Keratinocyte (primary cell): ENCODE measurements at regions not wholly inside any gene's neighbourhood (a gene's known extent, or its start where the extent isn't known, plus 50 kb on each side); places are given as distances from the start of the nearest gene placed in this dataset.

ENCODE experiments used
- DNase-seq: peaks from one replicate; pipeline ENCODE4 v3.0.0-alpha.2; 2011; ENCODE audit warnings: low read depth, missing footprints, low spot score
- FAIRE-seq: peaks from 2 replicates; lab custom pipeline; 2011; peaks lifted over from hg19 to GRCh38; lab: Jason Lieb, UNC
- H2AFZ ChIP-seq: 2 replicates; pipeline ENCODE4 v1.6.0; 2012; ENCODE audit warnings: low read length, control low read depth, inconsistent platforms; ENCODE audit not compliant: control insufficient read depth
- H3K27ac ChIP-seq: 2 replicates; pipeline ENCODE4 v1.5.1; 2011; ENCODE audit warnings: low read length; ENCODE audit not compliant: control insufficient read depth, insufficient read depth
- H3K27me3 ChIP-seq: 3 replicates; pipeline ENCODE4 v1.6.0; 2011; ENCODE audit warnings: low read length; ENCODE audit not compliant: control insufficient read depth, insufficient read depth; ENCODE audit errors: extremely low read depth
- H3K36me3 ChIP-seq, 2 experiments: 2 replicates in 1 of 2; 3 replicates in 1 of 2; pipeline ENCODE4 v1.5.1; 2011; ENCODE audit warnings: low read length in 2 of 2, mild to moderate bottlenecking in 1 of 2; ENCODE audit not compliant: control insufficient read depth in 2 of 2, insufficient read depth in 2 of 2; ENCODE audit errors: extremely low read depth in 1 of 2
- H3K4me1 ChIP-seq: 3 replicates; pipeline ENCODE4 v1.5.1; 2011; ENCODE audit warnings: low read length; ENCODE audit not compliant: control insufficient read depth, insufficient read depth; ENCODE audit errors: extremely low read depth
- H3K4me2 ChIP-seq: 3 replicates; pipeline ENCODE4 v1.6.0; 2011; ENCODE audit warnings: low read depth, low read length; ENCODE audit not compliant: control insufficient read depth, insufficient read depth; ENCODE audit errors: extremely low read depth
- H3K4me3 ChIP-seq, 3 experiments: fragments of 200-600 bp in 1 of 3; sonication (generic) in 1 of 3; 2 replicates in 2 of 3; 3 replicates in 1 of 3; pipeline ENCODE4 v1.5.1; 2011 to 2016; ENCODE audit warnings: low read length in 3 of 3, mild to moderate bottlenecking in 3 of 3, control low read depth in 2 of 3, inconsistent platforms in 1 of 3, low read depth in 1 of 3, mixed read lengths in 1 of 3, mixed run types in 1 of 3, moderate library complexity in 1 of 3; ENCODE audit not compliant: control insufficient read depth in 2 of 3, insufficient read depth in 2 of 3; ENCODE audit errors: extremely low read depth in 1 of 3
- H3K79me2 ChIP-seq: 2 replicates; pipeline ENCODE4 v1.6.0; 2012; ENCODE audit warnings: low read length; ENCODE audit not compliant: control insufficient read depth, insufficient read depth
- H3K9ac ChIP-seq: 3 replicates; pipeline ENCODE4 v1.6.0; 2011; ENCODE audit warnings: low read length; ENCODE audit not compliant: control insufficient read depth, insufficient read depth; ENCODE audit errors: extremely low read depth
- H3K9me1 ChIP-seq: 3 replicates; pipeline ENCODE4 v1.6.0; 2011; ENCODE audit warnings: low read length; ENCODE audit not compliant: control insufficient read depth, insufficient read depth; ENCODE audit errors: extremely low read depth
- H3K9me3 ChIP-seq: 2 replicates; pipeline ENCODE4 v1.5.1; 2012; ENCODE audit warnings: low read depth, low read length; ENCODE audit not compliant: control insufficient read depth
- H4K20me1 ChIP-seq: 3 replicates; pipeline ENCODE4 v1.6.0; 2011; ENCODE audit warnings: low read length; ENCODE audit not compliant: control insufficient read depth, insufficient read depth; ENCODE audit errors: extremely low read depth
- EZH2 ChIP-seq: IDR thresholded peaks from one replicate; pipeline ENCODE4 v1.6.1; 2012; ENCODE audit warnings: inconsistent platforms, mild to moderate bottlenecking, low read length, moderate library complexity
- dilution Hi-C: fragments of 300-500 bp; cut with MboI; formaldehyde crosslinking; loops from one replicate; pipeline ENCODE4 v1.7.0; 2020; ENCODE audit warnings: low sequenced_read_pairs; ENCODE audit not compliant: extremely low pct_ligation_motif_present
- TF ChIP-seq, protein P1 (sequence below), 3 experiments: IDR thresholded peaks in 1 of 3; conservative IDR thresholded peaks in 1 of 3; optimal IDR thresholded peaks in 1 of 3; 2 replicates in 2 of 3; 3 replicates in 1 of 3; pipeline versions ENCODE3 to v1.5.1; 2011; ENCODE audit warnings: low read length in 3 of 3, mild to moderate bottlenecking in 3 of 3, moderate library complexity in 2 of 3, control low read depth in 1 of 3, inconsistent platforms in 1 of 3; ENCODE audit not compliant: insufficient read depth in 2 of 3; ENCODE audit errors: extremely low read depth in 1 of 3

GRCh38 chr6:141475259-141475658 is 657.5 kb upstream of the GJE1 start:
- H3K9me1 ChIP-seq, result no peaks in the 10 kb centered on the region
- no peaks in the 10 kb centered on the region for H3K9me3 ChIP-seq
- no peak for DNase-seq
- no peak overlapping the region for H3K4me2 ChIP-seq
- no peaks in the 10 kb centered on the region for H3K36me3 ChIP-seq
- H3K27ac ChIP-seq, result no peak overlapping the region
- no peak overlapping the region for H3K9ac ChIP-seq
- no peaks in the 10 kb centered on the region for H3K79me2 ChIP-seq
- H3K4me3 ChIP-seq, result no peak overlapping the region
- FAIRE-seq, result no peak
- dilution Hi-C loops, result no loop called here
- no peaks in the 10 kb centered on the region for H3K27me3 ChIP-seq
- no peaks in the 10 kb centered on the region for H3K4me1 ChIP-seq
- no peak overlapping the region for H2AFZ ChIP-seq
- no peak for TF ChIP-seq EZH2
- TF ChIP-seq, protein P1, sequence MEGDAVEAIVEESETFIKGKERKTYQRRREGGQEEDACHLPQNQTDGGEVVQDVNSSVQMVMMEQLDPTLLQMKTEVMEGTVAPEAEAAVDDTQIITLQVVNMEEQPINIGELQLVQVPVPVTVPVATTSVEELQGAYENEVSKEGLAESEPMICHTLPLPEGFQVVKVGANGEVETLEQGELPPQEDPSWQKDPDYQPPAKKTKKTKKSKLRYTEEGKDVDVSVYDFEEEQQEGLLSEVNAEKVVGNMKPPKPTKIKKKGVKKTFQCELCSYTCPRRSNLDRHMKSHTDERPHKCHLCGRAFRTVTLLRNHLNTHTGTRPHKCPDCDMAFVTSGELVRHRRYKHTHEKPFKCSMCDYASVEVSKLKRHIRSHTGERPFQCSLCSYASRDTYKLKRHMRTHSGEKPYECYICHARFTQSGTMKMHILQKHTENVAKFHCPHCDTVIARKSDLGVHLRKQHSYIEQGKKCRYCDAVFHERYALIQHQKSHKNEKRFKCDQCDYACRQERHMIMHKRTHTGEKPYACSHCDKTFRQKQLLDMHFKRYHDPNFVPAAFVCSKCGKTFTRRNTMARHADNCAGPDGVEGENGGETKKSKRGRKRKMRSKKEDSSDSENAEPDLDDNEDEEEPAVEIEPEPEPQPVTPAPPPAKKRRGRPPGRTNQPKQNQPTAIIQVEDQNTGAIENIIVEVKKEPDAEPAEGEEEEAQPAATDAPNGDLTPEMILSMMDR (optimal IDR thresholded peaks at IDR 0.05 in 1 of 3, IDR thresholded peaks at IDR 0.05 in 1 of 3, conservative IDR thresholded peaks at IDR 0.05 in 1 of 3; ENCODE audit: extremely low read depth in 1 of 3, insufficient read depth in 2 of 3, low read length in 3 of 3), result no peak
- no peaks in the 10 kb centered on the region for H4K20me1 ChIP-seq

- Histone ChIP-seq H3K9me1 (no peaks in the 10 kb centered on the region), H3K4me2 (no peak overlapping the region), H3K36me3 (no peaks in the 10 kb centered on the region), H3K9me3 (no peaks in the 10 kb centered on the region), H3K4me3 (no peak overlapping the region), H3K9ac (no peak overlapping the region), H4K20me1 (no peaks in the 10 kb centered on the region), H2AFZ (no peak overlapping the region), H3K4me1 (no peaks in the 10 kb centered on the region), H3K79me2 (no peaks in the 10 kb centered on the region), H3K27me3 (no peaks in the 10 kb centered on the region), H3K27ac (no peak overlapping the region)
- TF ChIP-seq, protein P1 (optimal IDR thresholded peaks at IDR 0.05 in 1 of 3, IDR thresholded peaks at IDR 0.05 in 1 of 3, conservative IDR thresholded peaks at IDR 0.05 in 1 of 3; ENCODE audit: extremely low read depth in 1 of 3, insufficient read depth in 2 of 3, low read length in 3 of 3), result no peak
- TF ChIP-seq EZH2, result no peak
- DNase-seq (no peak), FAIRE-seq (no peak)
- dilution Hi-C loops, result no loop called here
Measured at GRCh38 chr6:141472162-141472928, 660.4 kb upstream of the GJE1 start.
